Parathyroid adenoma (tissue), 2 donors: ENCODE measurements at regions not wholly inside any gene's neighbourhood (a gene's known extent, or its start where the extent isn't known, plus 50 kb on each side); places are given as distances from the start of the nearest gene placed in this dataset.

ENCODE experiments used
- H2AFZ ChIP-seq: fragments of 300-600 bp; sonication (generic); one replicate; pipeline ENCODE4 v1.7.0; 2017; ENCODE audit warnings: antibody characterized with exemption, mild to moderate bottlenecking
- H3K27ac ChIP-seq: fragments of 300-600 bp; sonication (generic); one replicate; pipeline ENCODE4 v1.7.0; 2017
- H3K27me3 ChIP-seq: fragments of 300-600 bp; sonication (generic); one replicate; pipeline ENCODE4 v1.7.0; 2017; ENCODE audit warnings: low read length; ENCODE audit not compliant: control insufficient read depth, insufficient read depth
- H3K36me3 ChIP-seq: fragments of 300-600 bp; sonication (generic); one replicate; pipeline ENCODE4 v1.7.0; 2017; ENCODE audit warnings: low read length; ENCODE audit not compliant: control insufficient read depth, insufficient read depth
- H3K4me1 ChIP-seq: fragments of 300-600 bp; sonication (generic); one replicate; pipeline ENCODE4 v1.7.0; 2017; ENCODE audit warnings: control low read depth
- H3K4me2 ChIP-seq: fragments of 300-600 bp; sonication (generic); one replicate; pipeline ENCODE4 v1.7.0; 2017; ENCODE audit warnings: low read length
- H3K4me3 ChIP-seq: fragments of 300-600 bp; sonication (generic); one replicate; pipeline ENCODE4 v1.7.0; 2017; ENCODE audit warnings: low read depth, low read length
- H3K79me2 ChIP-seq: fragments of 300-600 bp; sonication (generic); one replicate; pipeline ENCODE4 v1.7.0; 2017; ENCODE audit warnings: control low read depth
- H3K9ac ChIP-seq: fragments of 300-600 bp; sonication (generic); one replicate; pipeline ENCODE4 v1.7.0; 2017; ENCODE audit warnings: mild to moderate bottlenecking
- H3K9me3 ChIP-seq: fragments of 300-600 bp; sonication (generic); one replicate; pipeline ENCODE4 v1.7.0; 2017; ENCODE audit warnings: low read length; ENCODE audit not compliant: control insufficient read depth
- CTCF ChIP-seq: fragments of 300-600 bp; sonication (generic); IDR thresholded peaks from one replicate; pipeline ENCODE4 v1.7.0; 2017; ENCODE audit warnings: antibody characterized with exemption, mild to moderate bottlenecking
- donor health status: primary hyperparathyroidism.

- Histone ChIP-seq H3K4me3 (no peak overlapping the region), H3K9me3 (no peaks in the 10 kb centered on the region), H2AFZ (no peak overlapping the region), H3K36me3 (no peaks in the 10 kb centered on the region), H3K4me1 (no peaks in the 10 kb centered on the region), H3K4me2 (no peak overlapping the region), H3K9ac (no peak overlapping the region), H3K79me2 (no peaks in the 10 kb centered on the region), H3K27me3 (no peaks in the 10 kb centered on the region), H3K27ac (no peak overlapping the region)
- no peak for TF ChIP-seq CTCF
These were observed 55.1 kb upstream of the CD83 start for GRCh38 chr6:14062345-14063029.

- H3K79me2 ChIP-seq: no peaks in the 10 kb centered on the region
- H3K27ac ChIP-seq: no peak overlapping the region
- no peak overlapping the region for H3K4me2 ChIP-seq
- H3K9ac ChIP-seq: no peak overlapping the region
- H3K4me3 ChIP-seq: no peak overlapping the region
- no peak for TF ChIP-seq CTCF
- H2AFZ ChIP-seq: no peak overlapping the region
- H3K27me3 ChIP-seq: no peaks in the 10 kb centered on the region
- H3K4me1 ChIP-seq: no peaks in the 10 kb centered on the region
- no peaks in the 10 kb centered on the region for H3K36me3 ChIP-seq
- H3K9me3 ChIP-seq: no peaks in the 10 kb centered on the region
These were observed 53.8 kb upstream of the CD83 start for GRCh38 chr6:14063756-14064155.

- Histone ChIP-seq H3K36me3 (no peaks in the 10 kb centered on the region), H3K27ac (no peak overlapping the region), H3K27me3 (no peaks in the 10 kb centered on the region), H3K4me3 (no peak overlapping the region), H3K9me3 (no peaks in the 10 kb centered on the region), H3K79me2 (no peaks in the 10 kb centered on the region), H3K4me2 (no peak overlapping the region), H3K9ac (no peak overlapping the region), H3K4me1 (no peaks in the 10 kb centered on the region), H2AFZ (no peak overlapping the region)
- TF ChIP-seq CTCF: no peak
These were observed 52.2 kb upstream of the CD83 start for GRCh38 chr6:14065350-14065749.

- H3K79me2 ChIP-seq: no peaks in the 10 kb centered on the region
- peak overlapping the region; percentile 29 for H3K4me3 ChIP-seq
- H3K27me3 ChIP-seq: no peaks in the 10 kb centered on the region
- no peaks in the 10 kb centered on the region for H3K36me3 ChIP-seq
- H3K9me3 ChIP-seq: no peaks in the 10 kb centered on the region
- no peaks in the 10 kb centered on the region for H3K4me1 ChIP-seq
- no peak overlapping the region for H3K9ac ChIP-seq
- peak; percentile 80 for TF ChIP-seq CTCF
- peak overlapping the region; percentile 17 for H3K4me2 ChIP-seq
- H2AFZ ChIP-seq: no peak overlapping the region
- H3K27ac ChIP-seq: no peak overlapping the region
These were observed 50.7 kb upstream of the CD83 start for GRCh38 chr6:14066782-14067406.

- Histone ChIP-seq H3K4me3 (no peak overlapping the region), H3K9ac (no peak overlapping the region), H3K79me2 (no peaks in the 10 kb centered on the region), H3K9me3 (no peaks in the 10 kb centered on the region), H2AFZ (no peak overlapping the region), H3K27me3 (no peaks in the 10 kb centered on the region), H3K36me3 (no peaks in the 10 kb centered on the region), H3K4me2 (no peak overlapping the region), H3K4me1 (no peaks in the 10 kb centered on the region), H3K27ac (no peak overlapping the region)
- no peak for TF ChIP-seq CTCF
These were observed 49.9 kb upstream of the CD83 start for GRCh38 chr6:14067656-14068055.
